Colonic mucosa (tissue), 4 donors: ENCODE measurements at regions not wholly inside any gene's neighbourhood (a gene's known extent, or its start where the extent isn't known, plus 50 kb on each side); places are given as distances from the start of the nearest gene placed in this dataset.

Source experiments
- DNase-seq: peaks from one replicate; pipeline ENCODE4 v3.0.0-alpha.2; 2020
- H3K27ac ChIP-seq: fragments of 200-600 bp; one replicate; pipeline ENCODE4 v1.8.0; 2021
- H3K27me3 ChIP-seq: fragments of 200-600 bp; one replicate; pipeline ENCODE4 v1.8.0; 2021
- H3K36me3 ChIP-seq: fragments of 200-600 bp; one replicate; pipeline ENCODE4 v1.8.0; 2021
- H3K4me1 ChIP-seq: fragments of 200-600 bp; one replicate; pipeline ENCODE4 v1.8.0; 2021; ENCODE audit warnings: mild to moderate bottlenecking
- H3K4me3 ChIP-seq: fragments of 200-600 bp; one replicate; pipeline ENCODE4 v1.8.0; 2021
- H3K9ac ChIP-seq, 2 donors: one replicate each; pipeline ENCODE4 v1.7.0; 2013; ENCODE audit warnings: control low read depth in 2 of 2, low read depth in 2 of 2, low read length in 2 of 2
- H3K9me3 ChIP-seq: fragments of 200-600 bp; one replicate; pipeline ENCODE4 v1.8.0; 2021
- CTCF ChIP-seq: fragments of 200-600 bp; IDR thresholded peaks from one replicate; pipeline ENCODE4 v1.8.0; 2022; ENCODE audit warnings: antibody characterized with exemption, mild to moderate bottlenecking
- intact Hi-C: fragments of 100-400 bp; cut with DNase I; formaldehyde crosslinking; loops from one replicate; pipeline ENCODE4 v1.14.1; 2022
- donor health status: healthy.
- donor health status: DM: no; HTN: no; CAD: no.
- donor health status: DM: no; HTN: no; CAD: no.

GRCh38 chr2:220932041-220932440 is 640.1 kb downstream of the EPHA4 start:
- Histone ChIP-seq H3K9me3 (no peaks in the 10 kb centered on the region), H3K9ac (no peak overlapping the region), H3K27ac (no peak overlapping the region), H3K4me1 (no peaks in the 10 kb centered on the region), H3K36me3 (no peaks in the 10 kb centered on the region), H3K4me3 (no peak overlapping the region), H3K27me3 (no peaks in the 10 kb centered on the region)
- no peak for DNase-seq
- TF ChIP-seq CTCF: no peak
- intact Hi-C loops: no loop called here

GRCh38 chr2:220935789-220936321 is 636.2 kb downstream of the EPHA4 start:
- no peak overlapping the region for H3K9ac ChIP-seq
- no peak overlapping the region for H3K27ac ChIP-seq
- H3K4me3 ChIP-seq: no peak overlapping the region
- no peaks in the 10 kb centered on the region for H3K36me3 ChIP-seq
- no peaks in the 10 kb centered on the region for H3K4me1 ChIP-seq
- intact Hi-C loops: no loop called here
- H3K27me3 ChIP-seq: no peaks in the 10 kb centered on the region
- TF ChIP-seq CTCF: no peak
- H3K9me3 ChIP-seq: no peaks in the 10 kb centered on the region
- no peak for DNase-seq

DNA sequence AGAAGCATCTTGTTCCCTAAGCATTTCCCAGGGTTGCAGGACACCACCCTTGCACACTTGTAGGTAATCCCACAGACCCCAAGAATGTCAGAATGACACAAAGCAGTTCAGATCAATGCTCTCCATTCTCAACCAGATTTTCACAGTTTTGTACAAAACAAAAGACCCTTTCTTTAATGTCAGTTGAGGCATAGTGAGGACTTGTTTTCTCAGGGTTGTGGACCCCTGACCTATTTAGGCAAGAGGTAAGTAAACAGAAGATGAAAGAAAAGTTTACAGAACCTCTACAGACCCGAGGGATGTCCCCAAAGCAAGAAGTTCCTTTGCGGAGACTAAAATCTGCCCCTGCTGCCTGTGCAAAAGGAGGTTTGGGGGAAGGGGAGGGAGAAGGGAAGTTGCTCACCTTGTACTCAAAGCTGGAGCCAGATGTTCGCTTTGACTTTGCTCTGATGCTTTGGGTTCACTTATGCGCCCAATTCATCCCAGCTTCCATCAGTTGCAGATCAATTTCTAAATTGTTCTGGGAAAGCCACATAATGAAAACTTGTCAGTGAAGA is 635.4 kb downstream of the EPHA4 start:
- H3K4me1 ChIP-seq: no peaks in the 10 kb centered on the region
- H3K9me3 ChIP-seq: no peaks in the 10 kb centered on the region
- DNase-seq: no peak
- H3K9ac ChIP-seq: no peak overlapping the region
- H3K27ac ChIP-seq: no peak overlapping the region
- no peaks in the 10 kb centered on the region for H3K27me3 ChIP-seq
- no peaks in the 10 kb centered on the region for H3K36me3 ChIP-seq
- no peak overlapping the region for H3K4me3 ChIP-seq
- no peak for TF ChIP-seq CTCF
- intact Hi-C loops: no loop called here

- H3K4me1 ChIP-seq: no peaks in the 10 kb centered on the region
- TF ChIP-seq CTCF: no peak
- no peaks in the 10 kb centered on the region for H3K36me3 ChIP-seq
- no peak for DNase-seq
- no peaks in the 10 kb centered on the region for H3K27me3 ChIP-seq
- no peak overlapping the region for H3K9ac ChIP-seq
- H3K4me3 ChIP-seq: no peak overlapping the region
- no peak overlapping the region for H3K27ac ChIP-seq
- no peaks in the 10 kb centered on the region for H3K9me3 ChIP-seq
- intact Hi-C loops: no loop called here
These were observed 634.9 kb downstream of the EPHA4 start for GRCh38 chr2:220937245-220937644.

DNA sequence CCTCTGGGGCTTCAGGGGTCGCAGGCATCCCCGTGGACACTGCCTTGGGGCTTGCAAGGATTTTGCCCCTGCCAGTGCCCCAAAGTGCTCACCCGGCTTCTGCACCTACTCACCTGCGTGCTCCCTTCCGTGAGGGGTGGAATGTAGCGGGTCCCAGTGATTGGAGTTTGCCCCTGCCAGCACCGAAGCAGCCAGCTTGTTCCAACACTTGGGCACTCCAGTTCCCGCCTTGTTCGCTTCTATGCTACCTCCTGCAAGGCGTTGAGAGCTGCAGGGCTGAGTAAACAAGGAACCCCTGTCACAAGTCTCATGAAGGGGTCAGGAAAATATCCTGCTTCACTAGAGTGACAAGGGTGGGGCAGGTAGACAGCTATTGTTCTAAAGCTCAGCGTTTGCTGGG is 631.5 kb downstream of the EPHA4 start:
- no peaks in the 10 kb centered on the region for H3K4me1 ChIP-seq
- no peak for TF ChIP-seq CTCF
- no peaks in the 10 kb centered on the region for H3K9me3 ChIP-seq
- no peak for DNase-seq
- no peaks in the 10 kb centered on the region for H3K27me3 ChIP-seq
- no peak overlapping the region for H3K4me3 ChIP-seq
- H3K27ac ChIP-seq: no peak overlapping the region
- no peaks in the 10 kb centered on the region for H3K36me3 ChIP-seq
- H3K9ac ChIP-seq: no peak overlapping the region
- intact Hi-C loops: no loop called here
